NT2/D1 (cell line): ENCODE measurements at regions not wholly inside any gene's neighbourhood (a gene's known extent, or its start where the extent isn't known, plus 50 kb on each side); places are given as distances from the start of the nearest gene placed in this dataset.
"Not testable (repeated sequence)": the region's sequence is repeated elsewhere in the genome, so short reads cannot be mapped to it uniquely, and the experiment has no call there.

ENCODE experiments used
- DNase-seq: peaks from one replicate; pipeline ENCODE4 v3.0.0-alpha.2; 2011; ENCODE audit warnings: low read depth, low spot score
- H3K27me3 ChIP-seq: 2 replicates; pipeline ENCODE4 v1.6.0; 2011; ENCODE audit warnings: mild to moderate bottlenecking; ENCODE audit not compliant: insufficient read length, insufficient read depth
- H3K36me3 ChIP-seq: 2 replicates; pipeline ENCODE4 v1.6.1; 2011; ENCODE audit warnings: mild to moderate bottlenecking, low read length, mixed read lengths; ENCODE audit not compliant: insufficient read depth, insufficient read length
- H3K4me1 ChIP-seq: 2 replicates; pipeline ENCODE4 v1.5.1; 2011; ENCODE audit not compliant: insufficient read depth, insufficient read length
- H3K4me3 ChIP-seq: 2 replicates; pipeline ENCODE4 v1.5.1; 2011; ENCODE audit warnings: low read depth; ENCODE audit not compliant: insufficient read length
- H3K9ac ChIP-seq: 2 replicates; pipeline ENCODE4 v1.6.0; 2011; ENCODE audit warnings: low read depth; ENCODE audit not compliant: insufficient read length
- H3K9me3 ChIP-seq: 2 replicates; pipeline ENCODE4 v1.5.1; 2011; ENCODE audit warnings: mild to moderate bottlenecking, low read length; ENCODE audit not compliant: insufficient read depth
- SUZ12 ChIP-seq: IDR thresholded peaks from 2 replicates; pipeline ENCODE4 v1.6.1; 2011; ENCODE audit not compliant: insufficient read length, insufficient read depth; ENCODE audit errors: extremely low read depth
- YY1 ChIP-seq: IDR thresholded peaks from 2 replicates; pipeline ENCODE4 v1.6.1; 2011; ENCODE audit not compliant: insufficient read length, insufficient read depth
- ZNF274 ChIP-seq: IDR thresholded peaks from 2 replicates; pipeline ENCODE4 v1.6.1; 2011; ENCODE audit warnings: mild to moderate bottlenecking, low read depth, low read length

- TF ChIP-seq YY1, result no peak
- no peak for TF ChIP-seq SUZ12
- TF ChIP-seq ZNF274, result no peak
These were observed 114.9 kb upstream of the VANGL1 start for GRCh38 chr1:115526900-115527299.

GRCh38 chr1:115524236-115524635 lies 117.5 kb upstream of the VANGL1 start:
- Histone ChIP-seq H3K36me3 (no peaks in the 10 kb centered on the region), H3K4me1 (no peaks in the 10 kb centered on the region), H3K9ac (no peak overlapping the region), H3K4me3 (no peak overlapping the region), H3K27me3 (no peaks in the 10 kb centered on the region), H3K9me3 (no peaks in the 10 kb centered on the region)
- TF ChIP-seq YY1, result no peak
- no peak for TF ChIP-seq ZNF274
- TF ChIP-seq SUZ12, result no peak
- DNase-seq, result no peak

More at GRCh38 chr1:115526900-115527299, 114.9 kb upstream of the VANGL1 start:
- no peaks in the 10 kb centered on the region for H3K4me1 ChIP-seq
- no peak overlapping the region for H3K9ac ChIP-seq
- H3K9me3 ChIP-seq, result no peaks in the 10 kb centered on the region
- H3K27me3 ChIP-seq, result no peaks in the 10 kb centered on the region
- DNase-seq, result no peak
- H3K4me3 ChIP-seq, result no peak overlapping the region
- no peaks in the 10 kb centered on the region for H3K36me3 ChIP-seq

DNA sequence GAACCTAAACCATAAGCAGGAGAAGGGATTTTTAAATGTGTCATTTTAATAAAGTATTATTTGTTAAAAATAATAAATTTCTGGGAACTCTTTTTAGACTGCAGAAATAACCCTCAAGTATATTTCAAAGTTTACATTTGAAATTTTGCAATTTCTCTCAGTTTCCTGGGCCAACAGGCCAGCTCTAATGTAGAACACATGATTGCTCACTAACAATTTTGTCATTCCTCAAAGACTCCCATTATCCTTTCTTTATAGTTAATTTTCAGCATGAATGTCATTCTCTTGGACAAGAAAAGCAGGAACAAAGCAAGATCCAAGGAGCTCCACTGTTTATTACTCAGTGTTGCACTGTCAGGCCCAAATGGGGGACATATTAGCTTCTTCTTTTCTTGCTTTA lies 119.4 kb upstream of the VANGL1 start:
- no peak for TF ChIP-seq YY1
- TF ChIP-seq SUZ12, result no peak

GRCh38 chr1:115515270-115515669 lies 126.5 kb upstream of the VANGL1 start:
- Histone ChIP-seq H3K9me3 (peaks cover 23% of the 10 kb centered on the region; the same call in 1 of the 2 replicates), H3K36me3 (no peaks in the 10 kb centered on the region), H3K4me3 (no peak overlapping the region), H3K27me3 (no peaks in the 10 kb centered on the region), H3K4me1 (no peaks in the 10 kb centered on the region), H3K9ac (no peak overlapping the region)
- DNase-seq, result no peak
- no peak for TF ChIP-seq SUZ12
- TF ChIP-seq YY1, result no peak
- no peak for TF ChIP-seq ZNF274

More for the DNA sequence above, 119.4 kb upstream of the VANGL1 start:
- Histone ChIP-seq H3K9ac (no peak overlapping the region), H3K9me3 (no peaks in the 10 kb centered on the region), H3K4me1 (no peaks in the 10 kb centered on the region), H3K27me3 (no peaks in the 10 kb centered on the region), H3K4me3 (no peak overlapping the region), H3K36me3 (no peaks in the 10 kb centered on the region)
- no peak for DNase-seq

DNA sequence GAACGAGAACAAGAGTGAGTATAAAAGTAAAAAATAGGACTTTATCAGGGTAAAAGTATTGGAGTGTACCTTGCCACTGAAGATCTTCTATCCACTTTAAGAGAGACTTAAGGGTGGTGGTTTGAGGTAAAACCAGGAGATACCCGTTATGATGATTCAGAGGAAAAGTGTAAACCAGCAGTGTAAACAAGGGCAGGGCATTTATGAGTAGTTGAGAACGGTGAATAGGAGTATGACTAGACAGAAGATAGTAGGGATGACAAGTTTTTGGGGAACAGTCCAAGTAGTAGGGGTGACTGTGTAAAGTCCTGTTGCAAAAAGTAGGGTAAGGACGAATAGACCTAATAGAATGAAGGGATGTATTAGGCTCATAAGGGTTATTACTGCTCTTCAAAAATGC lies 131.5 kb upstream of the VANGL1 start:
- H3K4me3 ChIP-seq, H3K9ac ChIP-seq, H3K4me1 ChIP-seq, DNase-seq, H3K27me3 ChIP-seq, H3K36me3 ChIP-seq: not testable (repeated sequence)
- H3K9me3 ChIP-seq, result peaks cover 23% of the 10 kb centered on the region; the same call in 1 of the 2 replicates

DNA sequence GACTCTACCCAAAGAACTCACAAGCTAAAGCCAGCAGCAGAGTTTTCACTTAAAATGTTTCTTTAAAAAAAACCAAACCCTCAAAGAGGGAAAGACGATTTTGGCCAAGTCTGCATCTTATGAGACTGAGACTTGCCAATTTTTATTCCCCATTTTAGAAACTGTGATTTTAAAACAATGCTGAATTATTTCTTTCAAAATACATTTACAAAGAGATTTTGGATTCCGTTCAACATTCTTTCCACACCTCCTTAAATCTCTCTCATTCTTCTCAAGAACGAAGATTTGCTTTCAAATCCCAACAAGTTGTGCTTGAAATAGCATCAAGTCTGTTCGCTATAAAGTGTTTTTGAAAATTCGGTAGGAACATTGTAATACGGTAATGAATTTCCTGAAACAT lies 133.9 kb upstream of the VANGL1 start:
- TF ChIP-seq SUZ12 (no peak), ZNF274 (no peak), YY1 (no peak)
- Histone ChIP-seq H3K27me3 (no peaks in the 10 kb centered on the region), H3K4me3 (no peak overlapping the region), H3K9me3 (peaks cover 30% of the 10 kb centered on the region; the same call in 1 of the 2 replicates), H3K36me3 (no peaks in the 10 kb centered on the region), H3K9ac (no peak overlapping the region), H3K4me1 (no peaks in the 10 kb centered on the region)
- DNase-seq, result no peak

- Histone ChIP-seq H3K36me3 (no peaks in the 10 kb centered on the region), H3K9ac (no peak overlapping the region), H3K9me3 (peaks cover 24% of the 10 kb centered on the region; the same call in 1 of the 2 replicates), H3K4me1 (no peaks in the 10 kb centered on the region), H3K27me3 (no peaks in the 10 kb centered on the region), H3K4me3 (no peak overlapping the region)
- peak; percentile 59 for DNase-seq
- TF ChIP-seq YY1, result no peak
- TF ChIP-seq SUZ12, result no peak
- no peak for TF ChIP-seq ZNF274
These were observed 134.7 kb upstream of the VANGL1 start for GRCh38 chr1:115506924-115507589.

GRCh38 chr1:115506518-115506917 lies 135.3 kb upstream of the VANGL1 start:
- Histone ChIP-seq H3K4me3 (no peak overlapping the region), H3K9ac (no peak overlapping the region), H3K27me3 (no peaks in the 10 kb centered on the region), H3K36me3 (no peaks in the 10 kb centered on the region), H3K4me1 (no peaks in the 10 kb centered on the region), H3K9me3 (peaks cover 19% of the 10 kb centered on the region; the same call in 1 of the 2 replicates)
- DNase-seq, result no peak
- TF ChIP-seq SUZ12 (no peak), ZNF274 (no peak), YY1 (no peak)
